IMR-90 (cell line): ENCODE measurements at regions not wholly inside any gene's neighbourhood (a gene's known extent, or its start where the extent isn't known, plus 50 kb on each side); places are given as distances from the start of the nearest gene placed in this dataset.

Experiments
- ATAC-seq: fragments of 200-7000 bp; cut with Tn5 transposase; 2 replicates; pipeline ENCODE4 v1.9.1; 2020; ENCODE audit warnings: low read depth, mild to moderate bottlenecking, moderate library complexity
- BruUV-seq: library from RNA; stranded (reverse); fragments of 400-500 nt; replicated peaks from 2 replicates; lab custom pipeline; 2021; lab: Mats Ljungman, UMichigan
- CTCF ChIA-PET: fragments of 300-600 bp; formaldehyde crosslinking; extraction: SDS; loops from one replicate; lab custom pipeline; 2021; ENCODE audit warnings: antibody characterized with exemption; lab: Yijun Ruan, JAX
- POLR2A ChIA-PET: fragments of 300-600 bp; sonication (Branson Sonifier 250); formaldehyde crosslinking; loops from one replicate; lab custom pipeline; 2022; ENCODE audit warnings: antibody characterized with exemption; ENCODE audit not compliant: unreplicated experiment; lab: Charles Lee
- DNase-seq: peaks from one replicate; pipeline ENCODE4 v3.0.0; 2013
- H2AFZ ChIP-seq: replicated peaks from 2 replicates; pipeline ENCODE3; 2013; ENCODE audit warnings: low read length, mild to moderate bottlenecking; ENCODE audit not compliant: poor library complexity
- H2AK5ac ChIP-seq: 2 replicates; pipeline ENCODE4 v1.6.1; 2013; ENCODE audit warnings: low read depth, low read length, inconsistent platforms
- H2AK9ac ChIP-seq: replicated peaks from 2 replicates; pipeline ENCODE3; 2013; ENCODE audit warnings: mild to moderate bottlenecking, low read depth, low read length, moderate library complexity; ENCODE audit not compliant: poor library complexity
- H2BK120ac ChIP-seq: 2 replicates; pipeline ENCODE4 v1.6.1; 2013; ENCODE audit warnings: low read depth, low read length, inconsistent platforms
- H2BK15ac ChIP-seq: 3 replicates; pipeline ENCODE4 v1.6.1; 2013; ENCODE audit warnings: low read depth, low read length, inconsistent platforms
- H2BK20ac ChIP-seq: 2 replicates; pipeline ENCODE4 v1.6.1; 2013; ENCODE audit warnings: low read depth, mild to moderate bottlenecking, inconsistent platforms, low read length, moderate library complexity
- H2BK5ac ChIP-seq: 2 replicates; pipeline ENCODE4 v1.6.1; 2013; ENCODE audit warnings: mild to moderate bottlenecking, low read depth, low read length, inconsistent platforms; ENCODE audit not compliant: poor library complexity, severe bottlenecking
- H3K14ac ChIP-seq: replicated peaks from 2 replicates; pipeline ENCODE4 v1.6.1; 2013; ENCODE audit warnings: low read depth, low read length, inconsistent platforms
- H3K18ac ChIP-seq: 2 replicates; pipeline ENCODE4 v1.6.1; 2013; ENCODE audit warnings: low read depth, low read length, control low read depth
- H3K23ac ChIP-seq: 2 replicates; pipeline ENCODE4 v1.6.1; 2013; ENCODE audit warnings: low read depth, low read length, inconsistent platforms
- H3K27ac ChIP-seq: 2 replicates; pipeline ENCODE4 v1.5.1; 2013; ENCODE audit warnings: mild to moderate bottlenecking, control low read depth, low read length; ENCODE audit not compliant: insufficient read depth
- H3K27me3 ChIP-seq: 2 replicates; pipeline ENCODE4 v1.6.1; 2013; ENCODE audit warnings: low read length; ENCODE audit not compliant: control insufficient read depth, insufficient read depth
- H3K36me3 ChIP-seq: 2 replicates; pipeline ENCODE4 v1.6.1; 2013; ENCODE audit warnings: low read length, mixed read lengths; ENCODE audit not compliant: control insufficient read depth, insufficient read depth
- H3K4ac ChIP-seq: 2 replicates; pipeline ENCODE4 v1.6.1; 2013; ENCODE audit warnings: low read depth, low read length, inconsistent platforms
- H3K4me1 ChIP-seq: 2 replicates; pipeline ENCODE4 v1.6.1; 2013; ENCODE audit warnings: low read length, mixed read lengths; ENCODE audit not compliant: control insufficient read depth, insufficient read depth
- H3K4me2 ChIP-seq: 2 replicates; pipeline ENCODE4 v1.6.1; 2013; ENCODE audit warnings: low read depth, mild to moderate bottlenecking, control low read depth, low read length, moderate library complexity
- H3K4me3 ChIP-seq: 2 replicates; pipeline ENCODE4 v1.5.1; 2013; ENCODE audit warnings: low read depth, mild to moderate bottlenecking, control low read depth, low read length, moderate library complexity; ENCODE audit not compliant: insufficient read depth
- H3K56ac ChIP-seq: 2 replicates; pipeline ENCODE4 v1.6.1; 2013; ENCODE audit warnings: low read length, inconsistent platforms; ENCODE audit not compliant: insufficient read depth; ENCODE audit errors: extremely low read depth
- H3K79me1 ChIP-seq, 2 experiments: 2 replicates each; pipeline ENCODE4 v1.6.1; 2013; ENCODE audit warnings: low read length in 2 of 2, inconsistent platforms in 1 of 2, low read depth in 1 of 2
- H3K9ac ChIP-seq: 2 replicates; pipeline ENCODE4 v1.6.1; 2013; ENCODE audit warnings: low read depth, low read length, control low read depth
- H3K9me1 ChIP-seq: 2 replicates; pipeline ENCODE4 v1.6.1; 2013; ENCODE audit warnings: low read length, inconsistent platforms; ENCODE audit not compliant: insufficient read depth
- H3K9me3 ChIP-seq: 2 replicates; pipeline ENCODE4 v1.6.1; 2013; ENCODE audit warnings: low read length; ENCODE audit not compliant: control insufficient read depth, insufficient read depth
- H4K20me1 ChIP-seq: 2 replicates; pipeline ENCODE4 v1.6.1; 2013; ENCODE audit warnings: low read length, inconsistent platforms; ENCODE audit not compliant: insufficient read depth
- H4K5ac ChIP-seq: 2 replicates; pipeline ENCODE4 v1.6.1; 2013; ENCODE audit warnings: mild to moderate bottlenecking, low read depth, low read length, control low read depth
- H4K8ac ChIP-seq, 2 experiments: 2 replicates each; pipeline ENCODE4 v1.6.1; 2013; ENCODE audit warnings: low read depth in 2 of 2, low read length in 2 of 2, control low read depth in 1 of 2, inconsistent platforms in 1 of 2
- H4K91ac ChIP-seq: 2 replicates; pipeline ENCODE4 v1.6.1; 2013; ENCODE audit warnings: low read depth, low read length, inconsistent platforms; ENCODE audit not compliant: insufficient read depth
- CHD1 ChIP-seq: IDR thresholded peaks from 2 replicates; pipeline ENCODE4 v1.6.1; 2012; ENCODE audit warnings: low read depth, low read length, improper control_type of control experiment
- FOS ChIP-seq: fragments of 150-350 bp; IDR thresholded peaks from 2 replicates; pipeline ENCODE4 v1.6.1; 2016; ENCODE audit warnings: low read depth, low read length
- MXI1 ChIP-seq: IDR thresholded peaks from 2 replicates; pipeline ENCODE4 v1.6.1; 2012; ENCODE audit warnings: low read depth, mild to moderate bottlenecking, low read length, moderate library complexity, borderline replicate concordance
- RAD21 ChIP-seq: IDR thresholded peaks from 2 replicates; pipeline ENCODE4 v1.6.1; 2012; ENCODE audit warnings: low read length, improper control_type of control experiment
- RCOR1 ChIP-seq: IDR thresholded peaks from 2 replicates; pipeline ENCODE4 v1.6.1; 2012; ENCODE audit warnings: mild to moderate bottlenecking, low read length, improper control_type of control experiment; ENCODE audit not compliant: insufficient replicate concordance
- RFX5 ChIP-seq: IDR thresholded peaks from 2 replicates; pipeline ENCODE4 v1.8.0; 2012; ENCODE audit warnings: low read depth, mild to moderate bottlenecking, low read length, moderate library complexity
- WGBS, 2 experiments: methylation state at CpG; one replicate each; pipeline versions ENCODE4 v1.1.5 to v1.1.7; 2013; ENCODE audit warnings: missing lambda C conversion rate in 2 of 2; ENCODE audit not compliant: insufficient read length in 1 of 2; ENCODE audit errors: extremely low coverage in 2 of 2; 5-methylcytosine and 5-hydroxymethylcytosine counted together
- dilution Hi-C: fragments of 300-500 bp; cut with HindIII; formaldehyde crosslinking; loops from one replicate; pipeline ENCODE4 v1.14.3; 2018; ENCODE audit warnings: low sequenced_read_pairs; ENCODE audit not compliant: unreplicated experiment
- in situ Hi-C: fragments of 300-500 bp; cut with MboI; formaldehyde crosslinking; loops from 3 replicates; pipeline ENCODE4 v1.14.3; 2019; ENCODE audit warnings: low sequenced_read_pairs, inconsistent platforms, mixed read lengths
- intact Hi-C: fragments of 100-400 bp; cut with micrococcal nuclease; formaldehyde crosslinking; loops from 2 replicates; pipeline ENCODE4 v1.10.0; 2022

DNA sequence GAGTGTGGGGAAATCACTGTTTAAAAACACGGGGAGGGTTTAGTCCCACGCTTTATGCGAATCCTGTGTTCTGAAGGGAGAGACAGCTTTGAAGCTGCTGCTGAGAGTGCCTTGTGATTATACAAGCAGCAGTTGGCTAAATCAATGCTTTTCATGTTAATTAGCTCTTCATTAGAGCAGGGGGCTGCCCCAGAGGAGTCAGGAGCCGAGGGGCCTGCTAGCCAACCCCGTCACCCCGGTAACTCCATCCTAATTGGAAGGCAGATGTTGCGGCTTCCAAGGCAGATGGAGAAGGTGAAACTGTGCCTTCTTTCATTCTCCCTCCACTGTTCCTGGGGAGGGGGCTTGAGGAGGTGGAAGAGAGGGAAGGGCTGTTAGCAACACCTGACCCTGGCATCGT lies 92.4 kb upstream of the ANKRD34C start:
- Histone ChIP-seq H3K9me1 (no peaks in the 10 kb centered on the region), H3K14ac (no peak overlapping the region), H3K4ac (no peak overlapping the region), H2BK5ac (no peak overlapping the region), H2BK120ac (no peak overlapping the region), H4K5ac (no peak overlapping the region), H3K23ac (no peak overlapping the region), H3K9ac (no peak overlapping the region), H4K91ac (no peak overlapping the region), H3K56ac (no peak overlapping the region), H3K4me1 (no peaks in the 10 kb centered on the region), H4K8ac (no peak overlapping the region), H3K36me3 (no peaks in the 10 kb centered on the region), H3K27me3 (peaks cover 28% of the 10 kb centered on the region), H3K18ac (no peak overlapping the region), H3K79me1 (no peaks in the 10 kb centered on the region), H2AK5ac (no peak overlapping the region), H3K9me3 (no peaks in the 10 kb centered on the region), H2BK20ac (no peak overlapping the region), H3K4me2 (no peak overlapping the region), H3K27ac (no peak overlapping the region), H2AK9ac (no peak overlapping the region), H2AFZ (no peak overlapping the region), H4K20me1 (no peaks in the 10 kb centered on the region), H2BK15ac (no peak overlapping the region), H3K4me3 (no peak overlapping the region)
- TF ChIP-seq RAD21 (no peak), RCOR1 (no peak), CHD1 (no peak), RFX5 (no peak), FOS (no peak), MXI1 (no peak)
- ChIA-PET CTCF (no interaction called here), POLR2A (no interaction called here)
- DNase-seq (no peak), ATAC-seq (no peak)
- intact Hi-C loops (no loop called here), in situ Hi-C loops (no loop called here), dilution Hi-C loops (no loop called here)
- no CpG with 5 or more reads among the region's 8 CpGs for WGBS, 2 experiments
- BruUV-seq, result no TSS peak
